ENCODE measurements at regions not wholly inside any gene's neighbourhood (a gene's known extent, or its start where the extent isn't known, plus 50 kb on each side); places are given as distances from the start of the nearest gene placed in this dataset.
"Not testable (repeated sequence)": the region's sequence is repeated elsewhere in the genome, so short reads cannot be mapped to it uniquely, and the experiment has no call there.

- no peak for DNase-seq (ENCODE audit: low spot score)
Observed at GRCh38 chr18:55737266-55737665, 149.3 kb upstream of the TCF4 start.

DNA sequence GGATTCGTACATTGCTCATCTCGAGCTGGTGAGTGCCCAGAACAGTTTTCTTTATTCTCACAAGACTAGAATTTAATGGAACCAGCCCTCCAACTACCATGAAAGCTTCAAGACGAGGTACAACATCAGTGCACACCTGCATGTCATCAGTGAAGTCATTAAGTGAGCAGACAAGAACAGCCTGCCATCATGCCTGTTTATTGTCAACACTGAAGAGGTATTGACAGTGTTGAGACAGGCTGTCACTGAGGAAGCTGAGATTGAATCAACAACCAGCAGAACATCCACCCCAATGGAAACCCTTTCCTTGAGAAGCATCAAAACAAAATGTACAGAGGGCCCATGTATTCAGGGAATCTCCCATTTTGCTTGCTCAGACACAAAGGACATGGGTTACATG is 148.0 kb upstream of the TCF4 start:
- no peak for DNase-seq (ENCODE audit: low spot score)

DNA sequence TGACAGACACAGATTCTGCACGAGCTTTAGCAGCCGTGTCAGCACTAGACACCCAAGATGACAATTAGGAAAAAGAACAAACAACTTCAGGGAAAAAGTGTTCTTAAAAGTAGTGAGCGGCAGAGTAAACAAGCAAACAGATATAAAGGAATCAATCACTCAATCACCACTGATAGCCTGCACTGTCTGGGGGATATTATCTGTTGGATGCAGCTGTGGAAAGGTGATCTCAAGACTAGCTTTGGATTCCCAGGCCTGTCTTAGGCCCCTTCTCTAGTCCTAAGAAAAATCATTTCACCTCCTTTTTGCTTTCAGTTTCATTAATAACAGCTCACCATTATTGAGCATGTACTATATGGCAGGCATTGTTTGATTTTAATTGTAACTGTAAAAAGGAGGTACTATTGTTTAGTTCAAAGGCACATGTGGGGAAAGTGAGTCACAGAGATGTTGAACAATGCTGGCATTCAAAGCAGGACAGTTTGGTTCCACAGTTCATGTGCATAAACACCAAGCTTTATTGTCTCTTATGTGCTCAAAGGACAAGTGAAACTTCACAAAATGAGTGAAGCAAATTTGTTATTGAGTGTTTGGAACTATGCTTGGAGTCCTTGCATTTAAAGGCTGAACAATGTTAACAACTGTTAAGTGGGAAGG is 147.3 kb upstream of the TCF4 start:
- no peak for DNase-seq (ENCODE audit: low spot score)

DNA sequence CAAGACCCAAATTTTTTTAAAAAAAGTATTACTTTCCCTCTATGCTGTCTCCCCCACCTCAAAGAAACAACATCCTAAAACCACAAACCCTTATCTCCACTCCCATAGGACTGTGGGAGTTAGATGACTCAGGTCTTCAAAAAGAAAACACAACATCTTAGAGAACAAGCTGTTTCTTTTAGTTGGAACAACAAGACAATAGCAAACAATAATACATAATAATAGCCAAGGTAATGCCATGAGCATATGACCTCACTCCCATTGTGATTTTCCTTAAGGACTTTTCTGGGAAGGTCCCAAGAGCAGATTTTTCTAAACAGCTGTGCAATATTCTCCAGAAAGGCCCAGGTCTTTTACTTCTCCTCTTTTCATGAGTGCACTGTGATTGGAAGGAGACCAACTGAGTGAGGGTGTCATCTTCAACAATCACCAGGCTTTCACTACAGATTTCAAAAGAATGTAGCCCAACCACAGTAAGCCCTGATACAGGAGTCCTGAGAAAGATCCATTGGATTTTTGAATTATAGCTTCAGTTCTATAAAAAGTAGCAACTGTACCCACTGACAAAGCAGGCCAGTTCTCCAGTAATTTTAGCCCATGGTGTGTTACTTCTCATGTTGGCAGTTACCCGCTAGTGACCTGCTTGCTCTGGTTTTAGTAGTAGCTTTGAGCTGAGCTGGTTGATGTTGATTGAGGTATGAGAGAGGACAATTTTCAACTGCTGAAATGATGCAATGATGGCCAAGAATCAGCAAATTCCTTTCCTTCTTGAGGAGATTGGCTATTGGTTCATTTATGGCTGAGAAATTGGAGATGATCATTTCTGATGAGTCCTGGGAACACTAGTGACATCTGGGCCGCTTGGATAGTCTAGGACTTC is 144.5 kb upstream of the TCF4 start:
- no peak for DNase-seq (ENCODE audit: low spot score)

- no peak for DNase-seq (ENCODE audit: low spot score)
Observed at GRCh38 chr18:55731594-55732042, 143.6 kb upstream of the TCF4 start.

DNA sequence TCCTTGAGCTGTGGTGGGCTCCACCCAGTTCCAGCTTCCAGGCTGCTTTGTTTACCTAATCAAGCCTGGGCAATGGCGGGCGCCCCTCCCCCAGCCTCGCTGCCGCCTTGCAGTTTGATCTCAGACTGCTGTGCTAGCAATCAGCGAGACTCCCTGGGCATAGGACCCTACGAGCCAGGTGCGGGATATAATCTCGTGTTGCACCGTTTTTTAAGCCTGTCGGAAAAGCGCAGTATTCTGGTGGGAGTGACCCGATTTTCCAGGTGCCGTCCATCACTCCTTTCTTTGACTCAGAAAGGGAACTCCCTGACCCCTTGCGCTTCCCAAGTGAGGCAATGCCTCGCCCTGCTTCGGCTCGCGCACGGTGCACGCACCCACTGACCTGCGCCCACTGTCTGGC is 133.0 kb upstream of the TCF4 start:
- DNase-seq (ENCODE audit: low spot score), result not testable (repeated sequence)

GRCh38 chr18:55713707-55714106 is 125.7 kb upstream of the TCF4 start:
- DNase-seq (ENCODE audit: low spot score), result no peak

DNA sequence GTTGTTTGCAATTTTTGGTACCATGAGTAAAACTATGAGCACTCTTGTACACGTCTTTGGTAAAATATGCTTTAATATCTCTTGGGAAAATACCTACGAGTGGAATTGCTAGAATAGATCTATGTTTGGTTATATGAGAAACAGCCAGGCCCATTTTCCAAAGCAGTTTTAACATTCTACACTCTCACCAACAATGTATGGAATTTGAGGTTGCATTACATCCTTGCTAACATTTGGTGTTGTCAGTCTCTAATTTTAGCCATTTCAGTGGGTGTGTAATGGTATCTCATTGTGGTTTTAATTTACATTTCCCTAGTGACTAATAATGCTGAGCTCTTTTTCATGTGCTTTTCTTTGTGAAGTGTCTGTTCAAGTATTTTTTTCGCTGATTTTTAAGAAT is 118.9 kb upstream of the TCF4 start:
- no peak for DNase-seq (ENCODE audit: low spot score)

- no peak for DNase-seq (ENCODE audit: low spot score)
Observed at GRCh38 chr18:55699233-55699765, 111.3 kb upstream of the TCF4 start.

DNA sequence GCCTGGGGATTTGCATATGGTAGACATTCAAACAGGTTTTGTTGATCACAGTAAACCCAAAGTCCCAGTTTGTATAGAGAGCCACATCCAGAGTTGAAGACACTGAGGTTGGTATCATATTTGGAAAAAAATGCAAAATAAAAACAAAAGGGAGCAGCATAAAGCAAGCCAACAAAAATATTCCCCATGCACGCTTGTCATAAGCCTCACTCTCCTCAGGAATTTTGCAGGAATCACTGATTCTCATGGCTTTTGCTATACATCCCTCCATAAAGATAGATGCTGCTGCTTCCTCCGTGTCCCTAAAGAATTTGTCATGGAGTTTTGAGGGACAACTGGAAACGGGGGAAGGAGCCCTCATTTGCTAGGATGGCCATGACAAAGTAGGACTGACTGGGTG is 108.8 kb upstream of the TCF4 start:
- DNase-seq (ENCODE audit: low spot score), result no peak

DNA sequence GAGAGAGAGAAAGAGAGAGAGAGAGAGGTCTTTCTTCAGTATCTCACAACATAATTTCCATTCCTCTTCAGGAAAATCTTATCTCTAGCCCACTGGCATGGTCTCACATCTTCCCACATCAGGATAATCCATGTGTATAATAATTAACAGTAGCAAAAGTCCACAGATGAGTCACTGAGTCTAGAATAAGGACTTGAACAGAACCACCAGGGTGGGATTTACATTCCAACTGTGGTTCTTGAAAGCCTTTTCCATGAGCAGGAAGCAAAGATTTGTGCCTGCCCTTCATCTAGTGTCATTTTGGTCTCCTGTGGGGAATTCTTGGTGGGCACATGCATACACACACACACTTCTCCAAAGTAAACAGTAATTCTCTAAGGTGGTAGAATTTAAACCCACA is 107.1 kb upstream of the TCF4 start:
- DNase-seq (ENCODE audit: low spot score), result peak; percentile 73

GRCh38 chr18:55694291-55694690 is 106.3 kb upstream of the TCF4 start:
- peak; percentile 60 for DNase-seq (ENCODE audit: low spot score)

GRCh38 chr18:55688030-55688429 is 100.0 kb upstream of the TCF4 start:
- DNase-seq (ENCODE audit: low spot score), result peak; percentile 2

- no peak for DNase-seq (ENCODE audit: low spot score)
Observed at GRCh38 chr18:55687106-55687505, 99.1 kb upstream of the TCF4 start.

- DNase-seq (ENCODE audit: low spot score), result no peak
Observed at GRCh38 chr18:55685638-55686037, 97.6 kb upstream of the TCF4 start.

DNA sequence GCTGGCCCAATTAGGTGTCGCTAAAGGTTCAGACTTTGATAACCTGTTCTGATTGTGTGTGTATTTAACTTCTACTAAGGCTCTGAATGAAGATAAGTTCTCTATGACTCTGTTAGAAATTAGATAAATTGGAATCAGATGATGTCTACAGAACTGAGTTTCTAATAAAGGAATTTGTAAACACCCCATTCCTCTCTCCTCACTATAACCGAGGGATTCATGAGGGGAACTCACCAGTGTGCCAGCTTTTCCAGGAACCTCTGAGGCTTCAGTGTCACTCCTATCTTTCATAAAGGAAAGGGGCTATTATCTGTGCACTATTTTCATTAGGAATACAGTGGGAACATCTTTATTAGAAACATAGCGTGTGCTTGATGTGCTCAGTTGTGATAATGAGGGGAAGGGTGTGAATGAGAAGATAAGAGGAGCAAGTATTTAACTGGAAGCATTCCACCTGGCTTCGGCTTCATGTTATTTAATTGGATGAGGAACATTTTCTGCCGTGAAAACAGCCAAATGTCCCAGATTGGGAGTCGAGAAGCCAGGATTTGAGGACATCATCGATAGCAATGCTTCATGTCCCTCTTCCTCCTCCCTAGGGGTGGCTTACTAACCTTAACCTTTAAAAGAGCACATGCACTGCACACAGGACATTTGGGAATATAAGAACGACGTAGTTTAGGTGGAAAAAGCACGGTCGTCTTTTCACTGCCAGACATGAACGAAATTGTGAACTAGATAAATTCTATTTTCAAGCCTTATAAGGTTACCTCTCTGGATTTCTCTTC is 84.8 kb upstream of the TCF4 start:
- no peak for DNase-seq (ENCODE audit: low spot score)

- no peak for DNase-seq (ENCODE audit: low spot score)
Observed at GRCh38 chr18:55665506-55665905, 77.5 kb upstream of the TCF4 start.

DNA sequence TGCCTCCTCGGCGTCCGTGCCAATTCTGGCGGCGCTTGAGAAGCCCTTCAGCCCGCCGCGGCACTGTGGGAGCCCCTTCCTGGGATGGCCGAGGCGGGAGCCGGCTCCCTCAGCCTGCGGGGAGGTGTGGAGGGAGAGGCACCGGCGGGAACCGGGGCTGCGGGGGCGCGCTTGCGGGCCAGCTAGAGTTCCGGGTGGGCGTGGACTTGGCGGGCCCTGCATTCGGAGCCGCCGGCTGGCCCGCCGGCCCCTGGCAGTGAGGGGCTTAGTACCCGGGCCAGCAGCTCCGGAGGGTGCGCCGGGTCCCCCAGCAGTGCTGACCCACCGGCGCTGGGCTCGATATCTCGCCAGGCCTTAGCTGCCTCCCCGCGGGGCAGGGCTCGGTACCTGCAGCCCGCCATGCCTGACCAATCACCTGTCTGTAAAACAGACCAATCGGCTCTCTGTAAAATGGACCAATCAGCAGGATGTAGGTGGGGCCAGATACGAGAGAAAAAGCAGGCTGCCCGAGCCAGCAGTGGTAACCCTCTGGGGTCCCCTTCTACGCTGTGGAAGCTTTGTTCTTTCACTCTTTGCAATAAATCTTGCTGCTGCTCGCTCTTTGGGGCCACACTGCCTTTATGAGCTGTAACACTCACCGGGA is 76.9 kb upstream of the TCF4 start:
- not testable (repeated sequence) for DNase-seq (ENCODE audit: low spot score)

DNA sequence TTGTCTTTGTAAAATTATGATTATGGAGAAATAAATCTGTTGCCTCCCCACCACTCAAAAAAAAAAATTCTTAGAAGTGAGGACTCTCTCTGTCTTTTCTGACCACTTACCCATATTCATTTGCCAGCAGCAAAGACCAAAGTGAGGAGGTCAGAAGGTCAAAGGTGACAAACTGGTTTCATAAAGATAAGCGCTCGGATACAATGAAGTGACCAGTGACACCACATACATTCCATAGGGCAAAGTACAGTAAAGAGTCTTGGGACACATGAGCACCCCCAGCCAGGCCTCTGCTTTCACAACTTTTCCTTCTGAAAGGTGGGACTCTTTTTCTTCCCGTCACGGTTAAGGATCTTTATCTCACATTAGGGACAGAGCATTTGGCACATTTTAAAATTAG is 75.9 kb upstream of the TCF4 start:
- no peak for DNase-seq (ENCODE audit: low spot score)

- no peak for DNase-seq (ENCODE audit: low spot score)
Observed at GRCh38 chr18:55658598-55658997, 70.6 kb upstream of the TCF4 start.

GRCh38 chr18:55657572-55658331 is 69.8 kb upstream of the TCF4 start:
- DNase-seq (ENCODE audit: low spot score), result no peak
